ENCODE measurements at regions not wholly inside any gene's neighbourhood (a gene's known extent, or its start where the extent isn't known, plus 50 kb on each side); places are given as distances from the start of the nearest gene placed in this dataset.

- no peak overlapping the region for H3K27ac ChIP-seq (ENCODE audit: insufficient read depth, low read depth, low read length)
- no peak overlapping the region for H3K4me2 ChIP-seq (ENCODE audit: insufficient read depth, low read length)
- no peaks in the 10 kb centered on the region for H3K9me1 ChIP-seq (replicated peaks; ENCODE audit: control insufficient read depth, extremely low read depth, insufficient read depth, low read length)
- ChIA-PET POLR2A (no interaction called here), CTCF (no interaction called here)
- peaks cover 2% of the 10 kb centered on the region for H3K9me3 ChIP-seq (replicated peaks; ENCODE audit: control insufficient read depth, insufficient read depth, low read length)
- H3K4me1 ChIP-seq (ENCODE audit: control insufficient read depth, extremely low read depth, insufficient read depth, low read length) = no peaks in the 10 kb centered on the region
- FAIRE-seq (no peak), DNase-seq (ENCODE audit: low read depth, low spot score) (no peak)
- intact Hi-C loops (cut with micrococcal nuclease) = no loop called here
- no peak overlapping the region for H3K4me3 ChIP-seq (replicated peaks in 1 of 3; ENCODE audit: insufficient read depth in 1 of 3, low read depth in 1 of 3, low read length in 3 of 3)
- BruUV-seq (replicated peaks) = no TSS peak
- H3K79me2 ChIP-seq (ENCODE audit: control insufficient read depth, insufficient read depth, low read length) = no peaks in the 10 kb centered on the region
- dilution Hi-C loops (cut with MboI; ENCODE audit: extremely low pct_ligation_motif_present, low sequenced_read_pairs) = no loop called here
- no peaks in the 10 kb centered on the region for H4K20me1 ChIP-seq (replicated peaks; ENCODE audit: control insufficient read depth, extremely low read depth, insufficient read depth, low read length)
- no peak overlapping the region for H2AFZ ChIP-seq (ENCODE audit: low read depth, low read length)
- no peaks in the 10 kb centered on the region for H3K36me3 ChIP-seq (ENCODE audit: control insufficient read depth in 2 of 2, extremely low read depth in 1 of 2, insufficient read depth in 2 of 2, low read length in 2 of 2)
- TF ChIP-seq GATA2 (IDR thresholded peaks at IDR 0.05; ENCODE audit: insufficient read depth, insufficient read length, low read depth, low read length) = no peak
- no peak for TF ChIP-seq MAX (IDR thresholded peaks at IDR 0.05; ENCODE audit: insufficient read depth, insufficient read length)
- TF ChIP-seq MYC (IDR thresholded peaks at IDR 0.05; ENCODE audit: low read depth, low read length) = no peak
- TF ChIP-seq, protein P1, sequence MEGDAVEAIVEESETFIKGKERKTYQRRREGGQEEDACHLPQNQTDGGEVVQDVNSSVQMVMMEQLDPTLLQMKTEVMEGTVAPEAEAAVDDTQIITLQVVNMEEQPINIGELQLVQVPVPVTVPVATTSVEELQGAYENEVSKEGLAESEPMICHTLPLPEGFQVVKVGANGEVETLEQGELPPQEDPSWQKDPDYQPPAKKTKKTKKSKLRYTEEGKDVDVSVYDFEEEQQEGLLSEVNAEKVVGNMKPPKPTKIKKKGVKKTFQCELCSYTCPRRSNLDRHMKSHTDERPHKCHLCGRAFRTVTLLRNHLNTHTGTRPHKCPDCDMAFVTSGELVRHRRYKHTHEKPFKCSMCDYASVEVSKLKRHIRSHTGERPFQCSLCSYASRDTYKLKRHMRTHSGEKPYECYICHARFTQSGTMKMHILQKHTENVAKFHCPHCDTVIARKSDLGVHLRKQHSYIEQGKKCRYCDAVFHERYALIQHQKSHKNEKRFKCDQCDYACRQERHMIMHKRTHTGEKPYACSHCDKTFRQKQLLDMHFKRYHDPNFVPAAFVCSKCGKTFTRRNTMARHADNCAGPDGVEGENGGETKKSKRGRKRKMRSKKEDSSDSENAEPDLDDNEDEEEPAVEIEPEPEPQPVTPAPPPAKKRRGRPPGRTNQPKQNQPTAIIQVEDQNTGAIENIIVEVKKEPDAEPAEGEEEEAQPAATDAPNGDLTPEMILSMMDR (IDR thresholded peaks at IDR 0.05; ENCODE audit: extremely low read depth in 1 of 2, insufficient read depth in 1 of 2, low read depth in 1 of 2, low read length in 2 of 2) = no peak
- TF ChIP-seq FOS (IDR thresholded peaks at IDR 0.05; ENCODE audit: borderline replicate concordance, insufficient read depth, low read length) = no peak
- TF ChIP-seq POLR2AphosphoS5 (IDR thresholded peaks at IDR 0.05; ENCODE audit: insufficient read depth, low read depth, low read length) = no peak
- no peak for TF ChIP-seq JUN (IDR thresholded peaks at IDR 0.05; ENCODE audit: borderline replicate concordance, insufficient read depth, insufficient read length, low read depth)
- no peak for TF ChIP-seq EZH2 (IDR thresholded peaks at IDR 0.05; ENCODE audit: borderline replicate concordance, low read depth, low read length, severe bottlenecking)
- no peak for TF ChIP-seq POLR2A (IDR thresholded peaks at IDR 0.05; ENCODE audit: low read depth, low read length)
- no peaks in the 10 kb centered on the region for H3K27me3 ChIP-seq (ENCODE audit: control insufficient read depth in 2 of 2, insufficient read depth in 2 of 2, low read length in 2 of 2)
- H3K9ac ChIP-seq (replicated peaks; ENCODE audit: extremely low read depth, insufficient read depth, low read length) = no peak overlapping the region
These were observed 282.1 kb downstream of the GABRG1 start for GRCh38 chr4:45841791-45842190.

Data from endothelial cell of umbilical vein (primary cell).